ENCODE measurements at regions not wholly inside any gene's neighbourhood (a gene's known extent, or its start where the extent isn't known, plus 50 kb on each side); places are given as distances from the start of the nearest gene placed in this dataset.
"Not testable (repeated sequence)": the region's sequence is repeated elsewhere in the genome, so short reads cannot be mapped to it uniquely, and the experiment has no call there.

GRCh38 chr1:73245196-73245595, 952.8 kb downstream of the LRRIQ3 start:
- not testable (repeated sequence) for DNase-seq (ENCODE audit: low spot score)

DNA sequence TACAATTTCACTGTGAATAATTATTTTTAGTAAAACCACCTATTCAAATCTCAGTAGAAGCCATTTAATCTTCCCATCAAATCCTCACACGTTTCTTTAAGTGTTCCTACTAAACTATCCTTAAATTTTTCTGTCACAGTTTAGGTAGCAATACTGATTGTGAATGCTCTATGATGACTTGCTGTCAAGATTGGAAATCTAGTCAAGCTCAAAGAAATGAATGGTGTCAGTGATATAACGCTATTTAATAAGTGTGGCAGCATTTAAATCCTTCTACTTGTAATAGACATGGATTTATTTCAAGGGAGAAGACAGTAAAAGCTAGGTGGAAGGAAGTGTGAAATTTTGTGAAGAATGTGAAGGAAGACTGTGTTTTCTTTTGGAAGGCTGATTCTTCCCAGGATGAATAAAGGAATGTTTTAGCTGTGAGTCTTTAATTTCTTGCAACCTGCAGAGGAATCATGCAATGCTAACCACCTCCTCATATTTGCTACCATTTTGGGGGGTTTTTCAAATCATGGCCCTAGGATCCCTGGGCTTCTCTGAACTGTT, 936.7 kb upstream of the NEGR1 start:
- no peak for DNase-seq (ENCODE audit: low spot score)

- DNase-seq (ENCODE audit: low spot score) = peak; percentile 11
These were observed 923.1 kb upstream of the NEGR1 start for GRCh38 chr1:73205294-73205973.

DNA sequence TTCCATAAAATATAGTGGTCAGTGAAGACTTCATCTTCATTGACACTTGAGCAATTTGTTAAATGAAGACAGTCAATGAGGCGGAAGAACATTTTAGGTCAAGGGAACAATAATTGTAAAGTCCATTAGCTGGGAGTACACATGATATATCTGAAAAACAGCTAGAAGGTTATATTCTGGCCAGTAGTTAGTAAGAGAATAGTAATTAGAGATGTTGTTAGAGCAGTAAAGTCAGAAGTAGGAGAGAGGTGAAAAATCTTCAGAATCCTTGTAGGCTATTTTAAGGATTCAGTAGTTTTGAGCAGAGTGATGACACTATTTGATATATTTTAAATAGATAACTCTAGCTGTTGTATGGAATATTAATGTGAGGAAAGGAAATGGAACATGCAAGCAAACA, 915.6 kb upstream of the NEGR1 start:
- no peak for DNase-seq (ENCODE audit: low spot score)

DNA sequence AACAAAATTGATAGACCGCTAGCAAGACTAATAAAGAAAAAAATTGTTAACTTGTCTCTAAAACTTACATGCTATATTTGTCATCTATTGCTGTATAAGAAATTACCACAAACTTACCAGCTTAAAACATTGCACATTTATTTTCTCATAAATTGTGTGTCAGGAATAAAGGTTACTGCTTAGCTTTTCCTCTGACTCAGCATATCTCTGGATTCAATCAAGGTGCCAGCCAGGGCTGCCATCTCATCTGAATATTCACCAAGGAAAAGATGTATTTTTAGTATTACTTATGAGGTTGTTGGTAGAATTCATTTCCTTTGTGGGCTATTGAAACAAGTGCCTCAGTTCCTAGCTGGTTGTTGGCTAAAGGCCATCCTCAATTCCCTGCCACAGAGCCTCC, 912.6 kb upstream of the NEGR1 start:
- no peak for DNase-seq (ENCODE audit: low spot score)

- DNase-seq (ENCODE audit: low spot score) = not testable (repeated sequence)
These were observed 901.2 kb upstream of the NEGR1 start for GRCh38 chr1:73183581-73183980.

DNA sequence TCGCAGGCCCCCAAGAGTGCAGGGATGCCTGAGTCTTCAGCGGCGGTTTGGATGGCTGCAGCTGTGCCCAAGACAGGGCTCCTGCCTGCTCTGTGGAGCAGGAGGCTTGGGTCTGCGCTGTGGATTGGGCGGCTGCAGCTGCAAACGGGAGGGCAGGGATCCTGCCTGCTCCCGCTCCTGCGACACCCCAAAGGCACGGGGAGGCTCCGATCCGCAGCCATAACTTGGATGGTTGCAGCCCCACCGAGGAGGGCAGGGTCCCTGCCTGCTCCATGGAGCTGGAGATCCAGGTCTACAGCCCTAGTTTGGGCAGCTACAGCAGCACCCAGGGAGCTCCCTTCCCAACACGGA, 898.8 kb upstream of the NEGR1 start:
- DNase-seq (ENCODE audit: low spot score) = no peak

GRCh38 chr1:73180397-73181189, 898.3 kb upstream of the NEGR1 start:
- no peak for DNase-seq (ENCODE audit: low spot score)

GRCh38 chr1:73176902-73177301, 894.6 kb upstream of the NEGR1 start:
- DNase-seq (ENCODE audit: low spot score) = no peak

DNA sequence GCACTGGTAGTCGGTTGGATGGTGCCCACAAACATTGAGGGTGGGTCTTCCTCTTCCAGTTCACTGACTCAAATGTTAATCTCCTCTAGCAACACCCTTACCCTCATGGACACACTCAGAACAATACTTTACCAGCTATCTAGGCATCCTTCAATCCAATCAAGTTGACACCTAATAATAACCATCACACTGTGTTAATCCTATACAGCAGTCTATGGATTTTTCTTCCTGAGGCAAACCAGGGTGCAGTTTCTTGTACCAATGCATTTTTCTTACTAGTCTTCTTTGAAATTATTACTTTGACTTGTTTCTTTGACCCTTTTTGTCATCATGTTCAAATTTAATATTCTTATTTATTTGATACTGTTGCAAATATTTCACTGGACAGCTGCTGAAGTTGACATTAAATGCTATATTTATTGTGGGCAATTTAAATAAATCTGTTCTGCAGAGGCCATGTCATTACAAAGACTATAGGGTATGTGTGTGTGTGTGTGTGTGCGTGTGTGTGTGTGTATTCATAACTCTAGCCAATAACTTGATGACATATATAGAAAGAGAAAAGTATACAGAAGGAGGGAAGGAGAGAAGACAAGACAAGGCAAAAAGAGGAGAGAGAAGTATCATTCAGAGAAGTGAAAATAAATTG, 884.8 kb upstream of the NEGR1 start:
- DNase-seq (ENCODE audit: low spot score) = no peak

GRCh38 chr1:73162564-73162963, 880.2 kb upstream of the NEGR1 start:
- no peak for DNase-seq (ENCODE audit: low spot score)

DNA sequence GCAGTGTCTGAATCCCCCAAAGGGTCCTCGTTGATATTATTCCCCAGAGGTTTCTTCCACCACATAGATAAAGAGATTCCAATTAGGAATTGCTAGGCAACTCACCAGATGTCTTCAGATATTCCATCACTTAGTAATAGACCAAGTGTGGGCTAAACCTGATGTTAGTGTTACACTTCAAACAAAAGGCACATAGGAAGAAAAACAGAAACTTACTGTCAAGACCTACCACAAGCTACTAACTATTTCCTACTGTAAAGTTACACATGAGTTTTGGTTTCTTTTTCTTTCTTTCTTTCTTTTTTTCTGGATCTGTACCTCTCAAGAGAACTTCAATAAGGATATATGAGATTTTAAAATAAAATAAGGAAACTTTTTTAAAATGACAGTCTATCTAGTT, 879.1 kb upstream of the NEGR1 start:
- no peak for DNase-seq (ENCODE audit: low spot score)

DNA sequence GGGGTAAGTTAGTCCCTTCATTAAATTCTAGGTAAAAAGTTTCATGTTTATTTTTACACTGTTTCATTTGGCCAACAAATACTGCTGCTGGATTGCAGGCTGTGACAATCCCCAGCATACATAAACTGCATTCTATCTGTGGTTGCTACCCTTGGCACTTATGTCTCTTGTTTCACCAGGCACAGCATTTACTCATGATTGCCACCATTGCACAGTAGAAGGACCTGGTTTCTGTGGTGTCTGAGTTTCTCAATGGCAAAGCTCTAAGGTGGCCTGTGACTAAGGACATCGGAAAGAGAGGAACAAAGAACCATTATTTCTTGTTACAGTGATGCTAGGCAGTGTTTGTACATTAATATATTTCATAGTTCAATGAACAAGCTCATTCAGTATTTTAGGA, 878.4 kb upstream of the NEGR1 start:
- no peak for DNase-seq (ENCODE audit: low spot score)

DNA sequence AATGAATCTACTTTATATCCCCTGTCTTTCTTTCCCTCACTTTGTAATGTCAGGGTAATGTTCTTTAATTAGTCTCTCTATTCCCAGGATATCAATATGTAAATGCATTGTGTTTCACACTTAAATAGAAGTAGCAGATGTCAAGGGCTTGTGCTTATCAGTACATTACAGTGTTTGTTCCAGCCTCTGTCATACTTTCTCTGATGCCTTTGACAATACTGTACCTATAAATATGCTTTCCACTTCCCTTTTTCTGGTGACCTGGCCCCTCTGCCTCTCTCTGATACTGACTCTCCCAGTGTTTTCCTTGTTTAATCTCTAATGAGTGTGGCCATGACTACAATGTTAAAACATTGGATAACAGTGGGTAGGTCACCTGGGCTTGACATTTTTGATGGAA, 862.0 kb upstream of the NEGR1 start:
- DNase-seq (ENCODE audit: low spot score) = no peak

GRCh38 chr1:73136975-73137374, 854.6 kb upstream of the NEGR1 start:
- no peak for DNase-seq (ENCODE audit: low spot score)

GRCh38 chr1:73106931-73107330, 824.6 kb upstream of the NEGR1 start:
- no peak for DNase-seq (ENCODE audit: low spot score)

GRCh38 chr1:73105755-73106154, 823.4 kb upstream of the NEGR1 start:
- DNase-seq (ENCODE audit: low spot score) = no peak

- DNase-seq (ENCODE audit: low spot score) = no peak
These were observed 822.4 kb upstream of the NEGR1 start for GRCh38 chr1:73104749-73105148.

DNA sequence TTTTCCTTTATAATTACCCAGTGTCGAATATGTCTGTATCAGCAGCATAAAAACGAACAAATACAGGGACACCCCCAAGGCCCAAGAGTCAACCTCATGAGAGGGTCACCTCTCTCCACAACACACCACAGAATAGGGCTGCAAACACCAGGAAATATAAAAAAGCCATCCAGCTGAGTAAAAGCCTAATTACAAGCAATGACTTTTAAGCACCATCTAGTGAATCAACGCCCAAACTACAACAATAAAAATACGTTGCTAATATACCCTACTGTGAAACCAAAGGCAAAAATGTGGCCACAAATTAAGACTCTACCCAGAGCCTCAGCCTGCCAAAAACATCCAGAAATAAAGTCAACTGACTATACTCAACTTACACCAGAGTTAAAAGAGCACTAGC, 817.9 kb upstream of the NEGR1 start:
- no peak for DNase-seq (ENCODE audit: low spot score)

- DNase-seq (ENCODE audit: low spot score) = no peak
These were observed 815.6 kb upstream of the NEGR1 start for GRCh38 chr1:73097917-73098316.

DNA sequence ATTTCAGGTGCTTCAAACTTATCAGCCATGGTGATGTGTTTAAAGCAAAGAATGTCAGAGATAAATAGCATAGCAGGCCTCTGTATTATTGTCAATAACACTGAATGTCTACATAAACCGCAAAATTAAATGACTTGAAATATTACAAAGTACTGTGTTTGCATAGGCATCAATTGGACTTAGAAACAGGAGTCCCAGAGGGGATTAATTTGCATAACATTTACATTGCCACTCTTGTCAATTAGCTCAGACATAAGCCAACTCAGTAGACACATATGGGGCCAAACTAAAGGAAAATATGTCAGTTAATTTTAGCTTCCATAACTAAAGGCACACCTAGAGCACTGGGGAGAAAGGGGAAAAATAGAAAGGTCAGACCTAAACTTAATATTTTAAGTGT, 814.5 kb upstream of the NEGR1 start:
- no peak for DNase-seq (ENCODE audit: low spot score)

- no peak for DNase-seq (ENCODE audit: low spot score)
These were observed 810.0 kb upstream of the NEGR1 start for GRCh38 chr1:73092383-73092782.

DNA sequence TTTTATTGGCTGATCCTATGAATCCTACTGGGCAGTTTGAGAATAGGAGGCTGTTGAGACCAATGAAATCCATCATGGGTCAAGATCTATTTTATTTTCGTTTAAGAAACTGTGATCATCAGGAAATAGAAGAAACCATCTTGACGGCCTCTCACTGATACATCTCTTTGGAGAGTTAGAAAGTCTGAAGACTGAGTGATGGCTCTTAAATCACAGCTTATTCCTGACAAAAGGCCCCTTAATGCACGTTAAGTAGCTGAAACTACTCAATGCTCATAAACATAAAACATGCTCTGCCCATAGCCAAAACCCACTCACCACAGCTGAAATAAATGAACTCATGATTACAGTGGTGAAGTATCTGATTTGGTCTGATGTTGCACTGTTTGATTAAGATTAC, 784.5 kb upstream of the NEGR1 start:
- DNase-seq (ENCODE audit: low spot score) = peak; percentile 1

All from SK-N-DZ (cell line).